Stomach (tissue), 4 donors: ENCODE measurements at regions not wholly inside any gene's neighbourhood (a gene's known extent, or its start where the extent isn't known, plus 50 kb on each side); places are given as distances from the start of the nearest gene placed in this dataset.

ENCODE experiments used
- CTCF ChIP-seq, 7 experiments: fragments of 450-650 bp in 4 of 7; fragments of 200-600 bp in 3 of 7; sonication (generic) in 3 of 7; IDR thresholded peaks; one replicate each; pipeline ENCODE4 v1.5.1; 2016 to 2019; ENCODE audit warnings: antibody characterized with exemption in 7 of 7, control low read depth in 2 of 7, mild to moderate bottlenecking in 1 of 7
- POLR2AphosphoS5 ChIP-seq, 3 donors: sonication (generic); formaldehyde crosslinking; IDR thresholded peaks; one replicate each; pipeline ENCODE4 v1.6.1; 2016; ENCODE audit warnings: antibody characterized with exemption in 3 of 3

- TF ChIP-seq CTCF (IDR thresholded peaks at IDR 0.05), result no peak
- no peak for TF ChIP-seq POLR2AphosphoS5 (IDR thresholded peaks at IDR 0.05)
These were observed 214.0 kb upstream of the BTG1 start for GRCh38 chr12:92359581-92360209.
